ENCODE measurements at regions not wholly inside any gene's neighbourhood (a gene's known extent, or its start where the extent isn't known, plus 50 kb on each side); places are given as distances from the start of the nearest gene placed in this dataset.
"Not testable (repeated sequence)": the region's sequence is repeated elsewhere in the genome, so short reads cannot be mapped to it uniquely, and the experiment has no call there.

DNA sequence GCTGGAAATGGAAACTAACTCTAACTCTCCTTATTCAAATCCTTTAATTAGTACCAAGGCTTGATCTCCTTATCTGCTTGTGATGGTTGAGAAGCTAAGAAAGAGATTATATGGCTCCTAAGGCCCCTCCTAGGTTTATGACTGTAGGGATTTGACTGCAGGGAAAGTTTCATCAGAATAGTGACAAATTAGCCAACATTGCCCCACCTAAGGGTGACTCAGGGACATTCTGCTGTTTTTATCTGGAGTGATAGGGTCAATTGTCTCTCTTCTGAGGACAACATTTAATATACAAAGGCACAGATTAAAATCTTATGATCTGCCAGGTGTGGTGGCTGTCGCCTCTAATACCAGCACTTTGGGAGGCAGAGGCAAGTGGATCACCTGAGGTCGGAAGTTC is 138.1 kb upstream of the MARCKS start:
- H3K36me3 ChIP-seq (replicated peaks): no peaks in the 10 kb centered on the region
- no peaks in the 10 kb centered on the region for H3K27me3 ChIP-seq (replicated peaks)
- peak overlapping the region; percentile 53 for H3K27ac ChIP-seq
- TF ChIP-seq, protein P1, sequence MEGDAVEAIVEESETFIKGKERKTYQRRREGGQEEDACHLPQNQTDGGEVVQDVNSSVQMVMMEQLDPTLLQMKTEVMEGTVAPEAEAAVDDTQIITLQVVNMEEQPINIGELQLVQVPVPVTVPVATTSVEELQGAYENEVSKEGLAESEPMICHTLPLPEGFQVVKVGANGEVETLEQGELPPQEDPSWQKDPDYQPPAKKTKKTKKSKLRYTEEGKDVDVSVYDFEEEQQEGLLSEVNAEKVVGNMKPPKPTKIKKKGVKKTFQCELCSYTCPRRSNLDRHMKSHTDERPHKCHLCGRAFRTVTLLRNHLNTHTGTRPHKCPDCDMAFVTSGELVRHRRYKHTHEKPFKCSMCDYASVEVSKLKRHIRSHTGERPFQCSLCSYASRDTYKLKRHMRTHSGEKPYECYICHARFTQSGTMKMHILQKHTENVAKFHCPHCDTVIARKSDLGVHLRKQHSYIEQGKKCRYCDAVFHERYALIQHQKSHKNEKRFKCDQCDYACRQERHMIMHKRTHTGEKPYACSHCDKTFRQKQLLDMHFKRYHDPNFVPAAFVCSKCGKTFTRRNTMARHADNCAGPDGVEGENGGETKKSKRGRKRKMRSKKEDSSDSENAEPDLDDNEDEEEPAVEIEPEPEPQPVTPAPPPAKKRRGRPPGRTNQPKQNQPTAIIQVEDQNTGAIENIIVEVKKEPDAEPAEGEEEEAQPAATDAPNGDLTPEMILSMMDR (IDR thresholded peaks at IDR 0.05; ENCODE audit: low read depth, low read length, missing control alignments): no peak
- DNase-seq: peak; percentile 9
- in situ Hi-C loops (cut with HindIII; ENCODE audit: low pct_ligation_motif_present, low sequenced_read_pairs): no loop called here
- H3K4me3 ChIP-seq (ENCODE audit: low read depth, low read length): no peak overlapping the region

DNA sequence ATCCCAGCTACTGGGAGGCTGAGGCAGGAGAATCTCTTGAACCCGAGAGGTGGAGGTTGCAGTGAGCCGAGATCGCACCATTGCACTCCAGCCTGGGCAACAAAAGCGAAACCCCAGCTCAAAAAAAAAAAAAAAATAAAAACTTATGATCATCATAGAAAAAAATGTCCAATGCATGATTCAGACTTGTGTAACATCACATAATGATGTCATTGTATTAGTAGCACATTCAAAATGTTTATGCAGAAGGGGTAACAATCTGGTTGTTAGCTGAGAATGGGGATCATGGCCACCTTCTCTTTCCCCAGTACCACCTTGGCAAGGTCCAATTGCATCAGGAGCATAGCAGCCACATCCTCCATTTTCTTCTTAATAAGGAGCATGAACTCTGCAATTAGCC is 137.6 kb upstream of the MARCKS start:
- Histone ChIP-seq H3K27ac (peak overlapping the region; percentile 53), H3K36me3 (replicated peaks) (no peaks in the 10 kb centered on the region), H3K27me3 (replicated peaks) (no peaks in the 10 kb centered on the region), H3K4me3 (ENCODE audit: low read depth, low read length) (no peak overlapping the region)
- DNase-seq: peak; percentile 11
- in situ Hi-C loops (cut with HindIII; ENCODE audit: low pct_ligation_motif_present, low sequenced_read_pairs): no loop called here
- TF ChIP-seq, protein P1 (IDR thresholded peaks at IDR 0.05; ENCODE audit: low read depth, low read length, missing control alignments): no peak

DNA sequence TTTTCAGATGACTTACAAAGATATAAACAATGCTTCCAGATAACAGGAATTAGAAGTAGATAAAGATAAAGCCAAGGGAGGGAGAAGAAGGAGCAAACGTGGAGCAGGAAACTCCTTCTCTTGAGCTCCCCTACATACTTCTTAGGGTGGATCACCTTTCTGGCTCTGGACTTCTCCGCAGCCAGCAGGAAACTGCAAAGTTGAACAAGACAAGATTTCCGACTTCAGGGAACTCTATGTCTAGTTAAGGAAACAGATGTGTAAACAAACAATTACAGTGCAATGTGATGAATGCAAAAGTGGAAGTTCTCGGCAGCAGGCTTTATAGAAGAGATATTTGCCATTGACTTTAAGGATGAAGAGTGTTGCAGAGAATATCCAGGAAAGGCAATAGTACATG is 134.0 kb upstream of the MARCKS start:
- H3K27ac ChIP-seq: no peak overlapping the region
- no peaks in the 10 kb centered on the region for H3K27me3 ChIP-seq (replicated peaks)
- TF ChIP-seq, protein P1 (IDR thresholded peaks at IDR 0.05; ENCODE audit: low read depth, low read length, missing control alignments): no peak
- H3K36me3 ChIP-seq (replicated peaks): no peaks in the 10 kb centered on the region
- in situ Hi-C loops (cut with HindIII; ENCODE audit: low pct_ligation_motif_present, low sequenced_read_pairs): no loop called here
- DNase-seq: no peak
- H3K4me3 ChIP-seq (ENCODE audit: low read depth, low read length): no peak overlapping the region

DNA sequence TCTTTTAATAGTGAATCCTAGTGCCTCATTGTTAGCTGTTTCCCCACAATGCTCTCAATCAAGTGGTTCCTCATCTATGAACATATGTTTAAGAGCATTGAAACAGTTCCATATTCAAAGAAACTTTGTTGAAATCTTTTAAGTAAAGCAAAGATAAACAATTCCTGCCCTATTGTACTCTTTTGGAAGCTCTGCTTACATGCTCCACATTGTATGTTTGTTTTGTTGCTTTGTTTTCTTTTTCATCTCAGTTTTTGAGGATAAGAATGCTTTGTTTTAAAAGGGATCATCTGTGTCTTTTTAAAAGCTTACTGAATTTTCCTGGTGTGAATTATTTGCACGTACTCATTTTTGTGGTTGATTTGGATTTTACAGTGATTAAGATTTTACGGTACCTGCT is 132.2 kb upstream of the MARCKS start:
- in situ Hi-C loops (cut with HindIII; ENCODE audit: low pct_ligation_motif_present, low sequenced_read_pairs); H3K4me3 ChIP-seq (ENCODE audit: low read depth, low read length); H3K27ac ChIP-seq; H3K27me3 ChIP-seq (replicated peaks); H3K36me3 ChIP-seq (replicated peaks); DNase-seq: not testable (repeated sequence)

DNA sequence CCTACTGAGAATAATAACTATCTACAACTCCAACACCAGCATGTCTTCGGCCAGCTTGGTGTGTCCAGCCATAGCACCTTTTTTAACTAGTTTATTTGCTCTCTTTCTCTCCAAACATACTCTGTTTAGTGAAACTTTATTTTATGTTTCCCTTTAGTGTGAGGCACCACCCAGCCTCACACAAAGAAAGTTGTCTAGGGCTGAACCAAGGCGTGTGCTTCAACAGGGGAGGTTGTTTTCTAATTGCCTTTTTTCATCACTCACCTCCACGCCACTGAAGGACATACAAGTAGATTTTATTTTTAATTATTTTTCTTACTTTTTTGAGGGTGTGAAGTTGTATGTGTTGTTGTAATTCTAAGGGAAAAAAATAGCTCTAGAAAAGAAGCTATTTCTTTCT is 125.6 kb upstream of the MARCKS start:
- H3K4me3 ChIP-seq (ENCODE audit: low read depth, low read length): no peak overlapping the region
- no peaks in the 10 kb centered on the region for H3K27me3 ChIP-seq (replicated peaks)
- no peak overlapping the region for H3K27ac ChIP-seq
- DNase-seq: no peak
- TF ChIP-seq, protein P1 (IDR thresholded peaks at IDR 0.05; ENCODE audit: low read depth, low read length, missing control alignments): no peak
- no peaks in the 10 kb centered on the region for H3K36me3 ChIP-seq (replicated peaks)
- in situ Hi-C loops (cut with HindIII; ENCODE audit: low pct_ligation_motif_present, low sequenced_read_pairs): no loop called here

DNA sequence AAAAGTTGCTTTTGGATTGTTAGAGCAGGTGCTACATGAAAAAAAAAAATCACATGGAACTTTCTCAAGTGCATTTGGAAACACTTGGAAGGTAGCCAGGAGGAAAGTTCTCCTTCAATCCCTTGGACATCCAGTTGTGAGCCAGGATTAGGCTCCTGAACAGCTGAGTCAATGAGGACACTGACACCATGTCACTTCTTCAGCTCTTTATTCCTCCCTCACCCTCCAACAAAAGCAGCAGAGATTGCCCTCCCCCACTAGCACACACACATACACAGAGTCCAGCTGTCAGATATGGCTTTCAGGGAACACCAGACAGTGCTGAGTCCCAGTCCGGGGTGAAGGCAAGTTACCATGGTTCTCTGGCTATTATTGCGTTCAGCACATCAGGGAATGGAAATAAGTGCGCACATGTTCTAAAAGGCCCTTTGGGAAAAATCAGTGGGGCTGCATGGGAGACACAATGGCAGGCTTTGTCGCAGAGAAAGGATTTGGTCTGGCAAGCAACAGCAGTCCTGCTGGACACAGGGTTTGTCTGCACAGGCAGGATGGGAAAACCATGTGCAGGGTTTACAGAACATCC is 124.7 kb upstream of the MARCKS start:
- no peak for DNase-seq
- TF ChIP-seq, protein P1 (IDR thresholded peaks at IDR 0.05; ENCODE audit: low read depth, low read length, missing control alignments): peak; percentile 52
- H3K27ac ChIP-seq: no peak overlapping the region
- no peaks in the 10 kb centered on the region for H3K36me3 ChIP-seq (replicated peaks)
- in situ Hi-C loops (cut with HindIII; ENCODE audit: low pct_ligation_motif_present, low sequenced_read_pairs): no loop called here
- H3K4me3 ChIP-seq (ENCODE audit: low read depth, low read length): no peak overlapping the region
- H3K27me3 ChIP-seq (replicated peaks): no peaks in the 10 kb centered on the region
